Psoas muscle (tissue), 7 donors: ENCODE measurements at regions not wholly inside any gene's neighbourhood (a gene's known extent, or its start where the extent isn't known, plus 50 kb on each side); places are given as distances from the start of the nearest gene placed in this dataset.

ENCODE experiments used
- ATAC-seq, 4 donors: fragments of 200-7000 bp; cut with Tn5 transposase; one replicate each; pipeline ENCODE4 v1.9.1; 2020; ENCODE audit warnings: moderate library complexity in 3 of 4, mild to moderate bottlenecking in 2 of 4
- DNase-seq, 2 donors: peaks; one replicate each; pipeline ENCODE4 v3.0.0-alpha.2; 2020
- H3K27ac ChIP-seq: fragments of 200-600 bp; one replicate; pipeline ENCODE4 v1.8.0; 2022
- H3K27me3 ChIP-seq, 3 donors: fragments of 200-600 bp in 1 of 3; one replicate each; pipeline versions ENCODE4 v1.6.1 to v1.8.0; 2013 to 2022; ENCODE audit warnings: low read length in 2 of 3, mild to moderate bottlenecking in 2 of 3, moderate library complexity in 1 of 3; ENCODE audit not compliant: insufficient read depth in 3 of 3
- H3K36me3 ChIP-seq, 2 donors: fragments of 200-600 bp in 1 of 2; one replicate each; pipeline versions ENCODE4 v1.6.1 to v1.8.0; 2013 to 2022; ENCODE audit warnings: low read depth in 1 of 2, mild to moderate bottlenecking in 1 of 2, moderate library complexity in 1 of 2; ENCODE audit not compliant: insufficient read depth in 1 of 2
- H3K4me1 ChIP-seq: fragments of 200-600 bp; one replicate; pipeline ENCODE4 v1.8.0; 2022
- H3K4me3 ChIP-seq: fragments of 200-600 bp; one replicate; pipeline ENCODE4 v1.8.0; 2022; ENCODE audit warnings: mild to moderate bottlenecking
- H3K9me3 ChIP-seq: fragments of 200-600 bp; one replicate; pipeline ENCODE4 v1.8.0; 2022
- WGBS, 3 donors: extraction: QIAGEN DNeasy Blood & Tissue Kit; methylation state at CpG; one replicate each; pipeline versions ENCODE4 v1.1.6 to v1.1.7; 2013; 5-methylcytosine and 5-hydroxymethylcytosine counted together
- intact Hi-C, 2 donors: fragments of 100-400 bp; cut with DNase I; formaldehyde crosslinking; loops; one replicate each; pipeline versions ENCODE4 v1.11.0 to v1.14.2; 2022
- TF ChIP-seq, protein P1 (sequence below): fragments of 200-600 bp; IDR thresholded peaks from one replicate; pipeline ENCODE4 v1.8.0; 2022; ENCODE audit warnings: antibody characterized with exemption
- donor health status: healthy with polysubstance abuse.
- donor health status: DM: no; HTN: no; CAD: no; lungs with moderate emphysema.
- donor health status: Bipolar disorder and iron deficiency.
- donor health status: healthy.
- donor health status: DM: yes; HTN: yes; CAD: no.
- donor health status: DM: no; HTN: no; CAD: no.
- donor health status: DM: yes; HTN: yes; CAD: no.

- no peak for DNase-seq
- TF ChIP-seq, protein P1, sequence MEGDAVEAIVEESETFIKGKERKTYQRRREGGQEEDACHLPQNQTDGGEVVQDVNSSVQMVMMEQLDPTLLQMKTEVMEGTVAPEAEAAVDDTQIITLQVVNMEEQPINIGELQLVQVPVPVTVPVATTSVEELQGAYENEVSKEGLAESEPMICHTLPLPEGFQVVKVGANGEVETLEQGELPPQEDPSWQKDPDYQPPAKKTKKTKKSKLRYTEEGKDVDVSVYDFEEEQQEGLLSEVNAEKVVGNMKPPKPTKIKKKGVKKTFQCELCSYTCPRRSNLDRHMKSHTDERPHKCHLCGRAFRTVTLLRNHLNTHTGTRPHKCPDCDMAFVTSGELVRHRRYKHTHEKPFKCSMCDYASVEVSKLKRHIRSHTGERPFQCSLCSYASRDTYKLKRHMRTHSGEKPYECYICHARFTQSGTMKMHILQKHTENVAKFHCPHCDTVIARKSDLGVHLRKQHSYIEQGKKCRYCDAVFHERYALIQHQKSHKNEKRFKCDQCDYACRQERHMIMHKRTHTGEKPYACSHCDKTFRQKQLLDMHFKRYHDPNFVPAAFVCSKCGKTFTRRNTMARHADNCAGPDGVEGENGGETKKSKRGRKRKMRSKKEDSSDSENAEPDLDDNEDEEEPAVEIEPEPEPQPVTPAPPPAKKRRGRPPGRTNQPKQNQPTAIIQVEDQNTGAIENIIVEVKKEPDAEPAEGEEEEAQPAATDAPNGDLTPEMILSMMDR: no peak
- no peaks in the 10 kb centered on the region for H3K27me3 ChIP-seq
- H3K4me3 ChIP-seq: no peak overlapping the region
- no peaks in the 10 kb centered on the region for H3K36me3 ChIP-seq
- 27 to 47% (median 36%) methylated on average over 1 of the region's 1 CpG for WGBS, 3 donors
- no peaks in the 10 kb centered on the region for H3K9me3 ChIP-seq
- intact Hi-C loops: no loop called here
- H3K4me1 ChIP-seq: no peaks in the 10 kb centered on the region
- H3K27ac ChIP-seq: no peak overlapping the region
- ATAC-seq: no peak
Measured at GRCh38 chr4:33349376-33349775, 2629.2 kb downstream of the PCDH7 start.

DNA sequence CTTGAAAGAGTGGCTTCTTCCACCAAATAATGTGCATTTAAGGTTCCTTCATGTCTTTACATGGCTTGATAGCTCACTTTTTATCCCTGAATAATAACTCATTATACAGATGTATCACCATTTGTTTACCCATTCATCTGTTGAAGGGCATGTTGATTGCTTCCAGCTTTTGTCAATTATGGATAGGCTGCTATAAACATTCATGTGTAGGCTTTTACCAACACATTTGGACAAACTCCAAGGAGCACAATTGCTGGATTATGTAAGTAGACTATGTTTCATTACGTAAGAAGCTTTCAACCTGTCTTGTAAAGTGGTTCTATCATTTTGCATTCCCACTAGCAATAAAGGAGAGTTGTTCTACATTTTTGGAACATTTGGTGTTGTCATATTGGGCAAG lies 2637.0 kb downstream of the PCDH7 start:
- ATAC-seq (no peak), DNase-seq (no peak)
- H3K4me1 ChIP-seq: no peaks in the 10 kb centered on the region
- no peaks in the 10 kb centered on the region for H3K36me3 ChIP-seq
- TF ChIP-seq, protein P1: no peak
- no peaks in the 10 kb centered on the region for H3K27me3 ChIP-seq
- no peak overlapping the region for H3K27ac ChIP-seq
- 71 to 82% (median 77%) methylated on average over 1 of the region's 1 CpG for WGBS, 3 donors
- no peak overlapping the region for H3K4me3 ChIP-seq
- H3K9me3 ChIP-seq: no peaks in the 10 kb centered on the region
- intact Hi-C loops: no loop called here

- Histone ChIP-seq H3K36me3 (no peaks in the 10 kb centered on the region), H3K9me3 (no peaks in the 10 kb centered on the region), H3K27me3 (no peaks in the 10 kb centered on the region), H3K4me3 (no peak overlapping the region), H3K4me1 (no peaks in the 10 kb centered on the region), H3K27ac (no peak overlapping the region)
- ATAC-seq (peak in 2 of 4 donors; percentile 53 to 55), DNase-seq (no peak)
- WGBS, 3 donors: 29 to 48% (median 46%) methylated on average over 3 of the region's 3 CpGs
- TF ChIP-seq, protein P1: no peak
- intact Hi-C loops: no loop called here
Measured at GRCh38 chr4:33369446-33369845, 2649.3 kb downstream of the PCDH7 start.

GRCh38 chr4:33381816-33382215 lies 2661.6 kb downstream of the PCDH7 start:
- DNase-seq: no peak
- ATAC-seq: no peak
- H3K9me3 ChIP-seq: no peaks in the 10 kb centered on the region
- H3K4me1 ChIP-seq: no peaks in the 10 kb centered on the region
- H3K4me3 ChIP-seq: no peak overlapping the region
- H3K36me3 ChIP-seq: no peaks in the 10 kb centered on the region
- 72 to 79% (median 77%) methylated on average over 4 of the region's 4 CpGs for WGBS, 3 donors
- TF ChIP-seq, protein P1: no peak
- H3K27ac ChIP-seq: no peak overlapping the region
- intact Hi-C loops: no loop called here
- H3K27me3 ChIP-seq: no peaks in the 10 kb centered on the region

DNA sequence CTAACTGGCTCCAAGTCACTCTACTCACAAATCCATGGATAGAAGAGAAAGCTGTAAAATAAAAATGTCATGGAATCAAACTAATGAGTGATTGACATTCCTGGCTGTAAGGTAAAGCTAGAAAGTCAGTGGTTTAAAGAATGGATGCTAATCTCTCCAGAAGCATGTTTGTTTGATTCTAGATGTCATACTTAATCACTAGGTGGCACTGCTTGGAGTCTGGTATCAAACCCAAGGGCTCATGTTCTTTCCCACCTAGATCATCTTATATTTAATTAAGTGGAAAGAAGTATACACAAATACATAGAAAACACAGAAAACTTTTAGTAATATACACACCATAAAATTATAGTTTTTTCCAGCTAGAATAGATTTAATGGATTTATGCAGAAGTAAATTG lies 2666.6 kb downstream of the PCDH7 start:
- DNase-seq: no peak
- Histone ChIP-seq H3K27ac (no peak overlapping the region), H3K36me3 (no peaks in the 10 kb centered on the region), H3K27me3 (no peaks in the 10 kb centered on the region), H3K4me1 (no peaks in the 10 kb centered on the region), H3K4me3 (no peak overlapping the region), H3K9me3 (no peaks in the 10 kb centered on the region)
- no peak for ATAC-seq
- intact Hi-C loops: no loop called here
- TF ChIP-seq, protein P1: no peak
